Stimulated activated CD4-positive, alpha-beta T cell treated with anti-CD3 and anti-CD28 coated beads, Interleukin-15, amount 100 ng/mL, for 24 hours (primary cell): ENCODE measurements at regions not wholly inside any gene's neighbourhood (a gene's known extent, or its start where the extent isn't known, plus 50 kb on each side); places are given as distances from the start of the nearest gene placed in this dataset.

Experiments used
- DNase-seq: peaks from one replicate; pipeline ENCODE4 v3.0.0-alpha.2; 2020

DNA sequence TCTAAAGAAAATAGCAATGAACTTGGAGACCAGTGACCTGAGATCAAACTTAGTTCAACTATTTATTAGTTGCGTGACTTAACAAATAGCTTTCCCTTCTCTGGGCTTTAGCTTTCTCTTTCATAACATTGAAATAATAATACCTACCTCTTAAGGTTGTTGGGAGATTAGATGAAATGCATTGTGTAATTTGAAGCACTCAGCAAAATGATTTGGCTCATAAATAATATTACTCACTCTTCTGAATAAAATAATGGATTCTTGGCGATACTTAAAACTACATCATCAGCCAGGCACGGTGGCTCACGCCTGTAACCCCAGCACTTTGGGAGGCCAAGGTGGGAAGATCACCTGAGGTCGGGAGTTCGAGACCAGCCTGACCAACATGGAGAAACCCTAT is 556.2 kb upstream of the JARID2 start:
- DNase-seq = no peak

DNA sequence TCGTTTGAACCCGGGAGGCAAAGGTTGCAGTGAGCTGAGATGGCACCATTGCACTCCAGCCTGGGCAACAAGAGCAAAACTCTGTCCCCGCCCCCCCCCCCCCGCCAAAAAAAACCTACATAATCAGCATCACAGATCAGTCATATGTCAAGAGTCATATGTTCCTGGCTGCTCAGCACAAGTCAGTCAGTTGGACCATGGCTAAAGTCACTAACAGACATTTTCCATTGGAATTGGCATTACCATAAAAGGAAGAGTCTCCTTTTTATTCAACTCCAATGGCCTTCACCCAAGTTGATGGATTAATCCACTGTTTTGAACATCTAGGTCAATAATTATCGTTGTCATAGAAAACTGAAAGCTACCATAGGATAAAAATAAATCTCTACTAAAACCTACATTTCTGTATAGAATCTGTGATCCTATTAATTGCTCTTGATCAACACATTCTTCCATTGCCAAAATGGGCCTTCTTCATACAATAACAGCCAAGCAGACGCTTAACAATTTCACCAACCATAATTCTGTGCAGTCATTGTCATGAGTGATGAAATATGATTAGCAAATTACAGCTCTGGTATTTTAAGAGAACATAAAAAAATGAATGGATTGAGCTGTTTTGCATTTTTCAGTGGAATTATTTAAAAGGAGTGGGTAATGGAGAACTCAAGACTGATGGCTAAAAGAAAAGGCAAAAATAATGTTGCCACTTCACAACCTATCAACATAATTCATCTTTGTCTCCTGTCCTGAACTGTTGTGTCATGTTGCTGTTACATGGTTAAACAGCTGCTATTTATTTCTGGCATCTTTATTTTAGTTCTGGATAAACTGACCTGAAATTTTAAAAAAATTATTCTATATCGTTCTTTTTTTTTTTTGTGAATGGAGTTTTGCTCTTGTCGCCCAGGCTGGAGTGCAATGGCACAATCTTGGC is 555.5 kb upstream of the JARID2 start:
- DNase-seq = no peak

DNA sequence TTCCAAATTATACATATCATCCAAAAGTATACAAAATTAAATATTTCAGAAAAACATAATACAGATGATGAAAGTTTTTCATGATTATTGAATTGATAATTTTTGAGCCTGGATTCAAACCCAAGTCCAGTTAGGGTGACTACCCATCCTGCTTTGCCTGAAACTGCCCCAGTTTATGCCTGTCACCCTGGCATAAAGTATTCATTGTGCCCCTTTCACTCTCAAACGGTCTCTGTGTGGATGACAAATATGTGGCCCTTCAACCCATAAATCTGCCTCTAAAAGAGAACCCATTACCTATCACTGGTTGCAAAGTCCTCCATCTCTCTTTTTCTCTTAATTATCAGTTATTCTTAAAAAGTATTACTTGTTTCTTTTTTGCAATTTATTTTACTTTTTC is 553.7 kb upstream of the JARID2 start:
- no peak for DNase-seq

DNA sequence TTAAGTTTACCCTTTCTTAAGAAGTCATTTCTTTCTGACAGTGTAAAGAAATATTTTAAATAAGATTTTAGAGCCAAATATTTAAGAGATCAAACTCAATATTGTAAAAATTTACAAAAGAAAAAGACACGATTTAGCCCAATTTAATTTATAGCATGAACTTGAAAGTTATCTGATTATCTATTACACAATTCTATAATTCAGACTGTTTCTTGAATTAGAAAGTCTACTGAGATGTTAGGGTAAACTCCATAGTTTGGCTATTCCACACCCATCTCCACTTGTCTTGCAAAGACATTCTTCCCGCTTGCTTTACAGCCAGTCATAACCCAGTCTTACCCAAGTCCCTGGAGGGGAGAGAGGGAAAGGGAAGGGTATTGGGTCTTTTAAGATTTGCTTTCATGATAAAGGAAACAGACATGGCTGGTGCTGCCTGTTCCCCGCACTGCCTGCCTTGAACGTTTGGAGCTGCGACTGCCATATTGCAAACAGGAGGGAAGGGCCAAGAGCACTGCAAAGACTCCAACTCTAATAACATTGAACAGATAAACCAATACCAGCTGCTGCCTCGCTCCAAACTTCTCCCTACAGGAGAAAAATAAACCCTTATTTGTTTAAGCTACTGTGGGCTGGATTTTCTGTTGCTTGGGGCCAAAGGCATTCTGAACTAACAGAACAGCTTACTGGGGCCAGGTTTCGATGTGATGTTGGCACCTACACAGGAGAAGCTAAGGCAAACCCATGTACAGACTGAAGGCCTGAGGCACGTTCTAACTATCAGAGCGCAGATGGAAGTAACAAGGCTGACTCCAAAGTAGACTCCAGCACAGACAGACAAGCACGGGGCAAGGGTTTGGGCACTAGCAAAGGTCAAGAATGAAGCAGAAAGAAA is 552.3 kb upstream of the JARID2 start:
- no peak for DNase-seq

DNA sequence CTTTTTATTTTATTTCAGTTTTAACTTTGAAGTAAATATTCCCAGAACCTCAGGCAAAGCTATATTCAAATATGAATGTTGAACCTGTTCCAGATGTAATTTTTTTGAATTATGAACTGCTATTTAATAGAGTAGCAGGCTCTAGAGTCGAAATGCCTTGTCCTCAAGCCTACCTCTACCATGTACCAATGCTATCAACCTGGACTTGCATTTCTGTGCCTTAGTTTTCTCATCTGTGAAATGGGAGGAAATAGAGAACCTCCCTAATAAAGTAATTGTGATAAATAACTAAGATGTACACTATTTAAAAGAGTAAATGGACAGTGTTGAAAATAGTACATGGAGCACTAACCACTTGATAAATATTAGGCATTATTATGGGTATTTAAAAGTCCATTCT is 551.6 kb upstream of the JARID2 start:
- no peak for DNase-seq

DNA sequence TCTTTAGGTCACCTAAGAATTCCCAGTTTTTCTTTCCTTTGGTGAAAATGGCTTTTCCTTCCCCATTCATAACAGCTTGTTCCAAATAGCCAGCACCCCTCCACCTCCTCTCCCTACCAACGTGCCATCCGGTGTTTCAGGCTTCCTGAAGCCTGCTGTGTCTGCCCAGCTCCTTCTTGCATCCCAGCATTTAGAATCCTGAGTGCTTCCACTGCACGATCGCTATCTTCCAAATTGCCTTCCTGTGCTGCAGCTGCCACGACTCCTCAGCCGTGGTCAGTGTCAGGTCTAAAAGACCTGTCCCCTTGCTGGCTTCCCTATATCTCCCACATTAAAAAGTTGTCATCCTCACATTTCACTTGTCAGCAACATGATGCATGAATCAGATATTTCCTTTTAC is 550.3 kb upstream of the JARID2 start:
- DNase-seq = no peak

DNA sequence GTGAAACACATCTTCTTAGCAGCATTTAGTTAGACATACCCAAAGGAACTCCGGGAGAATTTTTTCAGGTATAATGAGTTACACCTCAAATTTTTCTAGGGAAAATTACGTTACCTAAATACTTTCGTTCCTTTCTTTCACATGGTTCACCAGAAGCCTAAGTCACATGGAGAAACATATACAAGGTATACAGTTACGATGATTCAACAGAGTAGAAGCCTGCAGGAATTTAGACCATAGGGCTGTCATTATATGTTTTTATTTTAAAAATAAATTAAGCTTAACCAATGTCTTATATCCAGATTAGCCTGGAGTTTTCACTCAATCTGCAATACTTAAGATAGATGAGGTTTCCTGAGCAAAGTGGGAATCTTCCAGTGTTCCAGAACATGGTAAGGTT is 549.5 kb upstream of the JARID2 start:
- DNase-seq = no peak

DNA sequence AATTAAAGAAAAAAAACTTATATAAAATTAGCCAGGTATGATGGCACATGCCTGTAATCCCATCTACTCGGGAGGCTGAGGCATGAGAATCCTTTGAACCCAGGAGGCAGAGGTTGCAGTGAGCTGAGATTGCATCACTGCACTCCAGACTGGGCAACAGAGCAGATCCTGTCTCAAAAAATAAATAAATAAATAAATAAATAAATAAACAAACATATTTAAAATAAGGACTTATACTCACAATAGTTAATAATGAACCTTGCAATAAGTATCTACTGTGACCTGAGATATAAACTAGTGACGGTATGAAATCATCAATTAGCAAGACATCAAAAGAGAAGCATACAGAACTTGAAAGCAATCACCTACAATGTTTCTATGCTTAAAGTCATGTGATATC is 548.4 kb upstream of the JARID2 start:
- DNase-seq = no peak

DNA sequence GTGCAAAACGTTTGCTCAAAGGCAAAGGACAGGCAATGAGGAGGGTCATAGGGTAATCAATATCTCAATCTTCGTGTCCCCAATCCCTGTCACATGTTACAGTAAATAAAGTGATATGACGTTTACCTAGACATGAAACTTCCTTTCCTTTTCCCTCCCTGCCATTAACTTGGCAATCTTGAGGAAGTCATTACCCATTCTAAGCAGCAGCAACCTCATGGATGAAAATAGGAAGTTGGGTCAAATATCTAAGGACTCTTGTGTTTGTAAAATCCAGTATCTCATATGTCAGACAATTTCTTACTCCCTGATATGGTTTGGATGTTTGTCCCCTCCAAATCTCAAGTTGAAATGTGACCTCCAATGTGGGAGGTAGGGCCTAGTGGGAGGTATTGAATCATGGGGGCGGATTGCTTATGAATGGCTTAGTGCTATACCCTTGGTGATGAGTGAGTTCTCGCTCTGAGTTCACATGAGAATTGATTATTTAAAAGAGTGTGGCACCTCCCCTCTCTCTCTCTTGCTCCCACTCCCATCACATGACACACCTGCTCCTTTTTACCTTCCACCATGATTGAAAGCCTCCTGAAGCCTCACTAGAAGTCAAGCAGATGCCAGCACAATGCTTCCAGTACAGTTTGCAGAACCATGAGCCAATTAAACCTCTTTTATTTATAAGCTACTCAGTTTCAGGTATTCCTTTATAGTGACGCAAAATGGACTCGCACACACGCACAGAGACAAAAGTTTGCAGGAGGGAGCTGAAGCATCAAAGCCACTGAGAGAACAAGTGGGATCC is 545.9 kb upstream of the JARID2 start:
- no peak for DNase-seq

DNA sequence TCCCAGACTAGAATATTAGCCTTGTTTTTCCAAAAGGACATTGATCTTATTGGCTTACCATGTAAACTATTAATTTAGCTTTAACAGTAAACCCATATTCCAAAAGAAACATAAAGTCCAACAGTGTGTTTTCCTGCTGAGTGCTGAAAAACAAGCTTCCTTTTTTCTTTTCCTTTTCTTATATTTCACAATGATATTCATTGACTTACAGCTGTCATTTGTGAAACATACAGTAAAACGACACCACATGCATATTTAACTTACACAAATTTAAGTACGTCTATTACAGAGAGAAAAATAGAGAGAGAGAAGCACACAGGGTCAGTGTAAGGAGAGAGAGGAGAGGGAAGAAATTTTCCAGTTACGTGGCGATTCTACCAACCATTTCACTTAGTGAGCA is 543.9 kb upstream of the JARID2 start:
- no peak for DNase-seq

DNA sequence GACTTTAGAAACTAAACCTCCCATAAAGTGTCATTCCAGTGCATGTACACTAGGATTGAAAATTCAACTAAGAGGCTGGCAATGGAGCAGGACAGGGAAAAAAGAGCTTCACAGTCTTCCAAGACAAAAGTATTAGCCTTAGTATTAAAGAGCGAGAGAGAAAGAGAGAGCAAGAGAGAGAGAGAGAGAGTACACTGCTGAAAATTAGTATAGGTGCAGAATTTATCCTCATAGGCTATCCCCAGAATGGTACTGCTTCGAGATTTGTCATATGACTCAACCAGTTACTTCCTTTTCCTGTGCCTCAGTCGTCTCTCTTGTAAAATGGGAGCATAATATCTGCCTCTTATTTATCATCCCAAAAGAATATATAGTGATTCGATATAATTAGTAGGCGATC is 543.2 kb upstream of the JARID2 start:
- DNase-seq = no peak

DNA sequence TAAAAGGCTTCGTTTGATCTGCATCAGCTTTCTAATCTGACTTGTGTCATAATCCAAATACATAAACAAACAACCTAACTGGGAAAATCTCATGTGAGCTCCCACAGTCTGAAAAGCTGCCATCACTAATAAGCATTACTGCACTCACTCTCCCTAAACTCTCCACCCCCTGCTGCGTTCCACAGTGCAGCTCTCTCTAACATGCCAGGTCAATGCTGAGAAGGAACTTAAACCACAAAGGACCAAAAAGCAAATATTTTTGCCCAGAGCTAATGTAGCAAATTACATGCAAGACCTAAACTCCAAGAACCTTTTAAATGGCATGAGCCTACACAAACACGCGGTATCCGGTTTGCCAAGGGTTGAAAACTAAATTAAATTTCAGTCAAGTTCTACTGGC is 542.3 kb upstream of the JARID2 start:
- no peak for DNase-seq

DNA sequence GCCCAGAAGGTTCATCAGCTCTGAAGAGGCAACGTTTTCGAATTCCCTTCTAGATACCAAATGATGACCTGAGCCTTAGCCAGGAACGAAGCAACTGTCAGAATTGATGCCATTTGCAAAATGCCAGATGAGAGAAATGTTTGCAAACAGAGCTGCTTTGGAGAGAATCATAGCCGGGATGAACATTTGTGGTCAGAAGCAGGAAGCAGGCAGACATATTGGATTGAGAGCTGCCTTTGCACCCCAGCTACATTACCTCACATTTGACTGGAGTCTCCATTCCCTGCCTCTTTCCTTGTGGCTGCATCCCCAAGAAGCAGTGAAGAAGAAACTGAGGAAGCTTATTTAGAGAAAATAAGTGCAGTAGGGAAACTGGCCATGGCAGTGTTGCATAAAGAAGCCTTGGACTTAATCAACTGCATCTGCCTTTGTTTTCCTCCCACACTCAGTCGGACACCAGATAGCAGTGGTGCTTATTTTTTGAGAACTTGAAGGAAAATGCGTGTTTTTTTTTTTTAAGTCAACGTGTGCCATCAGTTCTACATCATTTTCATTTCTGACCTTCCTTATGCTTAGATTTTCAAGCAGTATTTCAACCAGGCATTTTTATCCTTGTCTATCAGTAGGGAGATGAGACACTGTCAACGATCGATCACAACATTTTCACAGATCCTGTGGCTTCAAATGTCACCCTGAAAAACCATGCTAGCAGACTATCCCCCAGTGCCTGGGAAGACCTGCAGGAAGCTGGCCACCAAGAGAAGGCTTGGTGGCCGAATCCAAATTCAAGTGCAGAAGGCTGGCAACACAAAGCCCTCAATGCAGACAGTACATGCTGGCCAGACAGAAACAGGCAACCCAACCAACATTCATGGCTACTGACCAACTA is 541.2 kb upstream of the JARID2 start:
- no peak for DNase-seq

DNA sequence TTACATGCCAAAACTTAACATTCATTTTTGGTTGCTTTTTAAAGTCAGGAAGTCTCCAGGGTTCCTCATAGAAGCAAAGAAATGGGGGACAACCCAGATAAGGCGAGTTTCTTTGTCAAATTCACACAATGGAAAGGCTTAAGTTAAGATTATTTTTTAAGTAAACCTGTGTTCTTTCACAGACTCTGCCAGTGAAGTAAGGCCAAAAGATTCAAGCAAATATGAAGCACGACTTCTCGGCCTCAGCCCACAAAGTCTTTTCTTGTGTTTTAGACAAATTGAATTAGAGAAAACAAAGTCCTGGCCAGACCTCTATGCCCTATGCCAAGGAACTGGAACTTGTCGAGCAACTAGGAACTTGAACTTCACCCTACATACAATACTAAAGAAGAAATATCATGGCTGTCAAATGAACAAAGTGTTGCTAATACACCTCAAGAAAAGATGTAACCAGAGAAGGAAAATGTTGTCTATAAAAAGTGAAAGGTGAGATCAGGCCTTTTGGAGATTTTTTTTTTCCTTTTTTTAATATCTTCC is 540.0 kb upstream of the JARID2 start:
- DNase-seq = no peak

DNA sequence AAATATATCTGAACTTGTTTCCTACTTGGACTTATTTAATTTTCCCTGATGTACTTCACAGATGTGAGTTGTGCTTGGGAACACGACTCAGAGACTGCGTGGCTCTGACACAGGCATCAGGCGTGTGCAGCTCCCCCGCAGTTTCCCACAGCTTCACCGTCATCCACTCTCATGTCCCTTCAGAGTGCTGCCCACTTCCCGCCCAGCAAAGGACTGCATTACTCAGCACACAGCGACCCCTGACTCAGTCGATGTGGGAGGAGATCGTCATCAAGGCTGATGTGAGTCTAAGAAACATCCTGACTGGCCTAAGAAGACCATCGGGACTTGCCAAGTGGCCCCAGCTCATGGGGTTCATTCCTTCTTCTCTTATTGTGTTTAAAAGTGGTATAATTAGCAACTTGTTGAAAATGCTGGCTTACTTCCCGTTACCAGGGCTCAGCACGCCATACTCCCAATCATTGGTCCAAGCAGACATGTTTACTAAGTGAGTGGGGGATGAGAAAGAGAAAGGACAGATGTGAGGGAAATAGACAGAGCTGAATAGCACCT is 539.4 kb upstream of the JARID2 start:
- peak; percentile 89 for DNase-seq

DNA sequence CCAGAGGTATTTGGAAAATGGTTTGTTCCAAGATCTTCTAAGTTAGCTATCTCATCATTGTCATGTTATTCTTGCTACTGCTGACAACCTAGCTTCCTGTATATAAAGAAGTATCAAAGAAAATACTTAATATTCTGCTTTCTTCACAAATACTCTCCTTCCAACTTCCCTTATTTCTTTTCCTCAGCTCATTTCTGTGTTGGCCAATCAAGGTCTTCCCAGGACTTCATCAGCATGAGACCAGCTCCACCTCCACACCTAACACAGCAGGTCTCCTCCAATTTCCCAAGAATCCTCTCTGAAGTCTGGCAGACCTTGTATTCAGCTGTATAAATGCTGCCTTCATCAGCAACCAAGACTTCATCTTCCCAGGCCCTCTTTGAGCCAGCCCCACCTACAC is 538.6 kb upstream of the JARID2 start:
- no peak for DNase-seq

DNA sequence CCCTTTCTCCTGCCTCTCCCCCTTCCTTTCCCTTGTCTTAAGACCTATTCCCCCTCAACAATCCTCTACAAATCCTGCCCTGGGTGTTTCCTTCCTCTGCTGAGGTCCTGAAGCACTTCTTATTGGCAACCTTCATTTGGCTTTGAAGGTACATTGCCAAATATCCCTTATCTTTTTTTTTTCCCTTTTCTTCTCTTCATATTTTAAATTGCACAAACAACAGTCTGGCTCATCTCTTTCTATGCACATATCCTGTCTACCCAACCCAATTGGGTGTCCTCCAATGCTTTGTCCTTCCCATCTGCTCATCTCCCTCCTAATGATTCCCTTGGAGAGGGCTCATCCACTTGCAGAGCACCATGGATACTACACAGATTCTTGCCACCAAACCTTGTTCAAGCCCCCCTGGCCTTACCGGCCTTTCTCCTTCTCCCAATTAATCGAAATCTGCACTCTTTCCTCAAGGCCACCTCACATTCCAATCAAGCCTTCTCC is 537.9 kb upstream of the JARID2 start:
- no peak for DNase-seq

DNA sequence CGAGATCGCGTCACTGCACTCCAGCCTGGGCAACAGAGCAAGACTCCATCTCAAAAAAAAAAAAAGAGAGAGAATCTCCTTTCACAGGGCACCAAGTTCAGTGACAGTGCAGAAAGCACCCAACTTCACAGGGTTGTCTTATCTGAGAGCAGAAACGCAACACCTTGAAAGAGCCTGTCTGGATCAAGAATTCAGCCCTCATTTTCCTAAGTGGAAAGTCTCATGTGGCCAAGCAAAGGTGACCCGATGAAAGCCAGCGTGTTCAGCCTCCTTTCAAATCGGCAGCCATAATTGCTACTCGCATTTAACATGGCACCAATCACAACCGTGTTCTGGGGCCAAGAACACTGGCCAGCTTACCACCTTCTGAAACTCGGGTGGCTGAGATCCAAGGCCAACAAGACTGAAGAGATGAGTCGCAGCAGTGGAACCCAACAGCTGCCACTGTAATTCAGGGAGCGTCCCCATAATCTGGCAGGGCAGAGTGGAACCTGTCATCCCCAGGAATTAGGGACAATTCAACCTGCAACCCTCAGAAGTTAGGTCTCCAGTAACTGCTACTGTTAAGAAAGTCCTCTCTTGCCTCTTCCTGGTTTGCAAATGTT is 536.7 kb upstream of the JARID2 start:
- no peak for DNase-seq

DNA sequence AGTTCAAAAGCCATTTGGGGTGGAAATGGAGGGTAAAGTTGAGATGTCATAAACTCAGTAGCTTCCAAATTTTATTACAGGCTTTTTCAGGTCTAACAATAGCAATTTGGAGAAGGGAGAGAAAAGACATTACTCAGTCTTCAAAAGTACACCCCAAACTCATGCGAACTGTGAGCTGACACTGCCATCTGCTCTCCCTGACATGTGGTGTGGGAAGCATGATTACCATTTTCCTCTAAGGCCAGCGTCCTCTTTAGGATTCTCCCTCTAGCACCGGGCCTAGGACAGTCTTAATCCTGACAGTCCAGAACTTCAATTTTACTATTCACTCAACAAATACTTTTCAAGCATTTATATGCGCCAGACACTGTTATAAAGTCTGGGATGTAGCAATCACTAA is 536.0 kb upstream of the JARID2 start:
- no peak for DNase-seq

DNA sequence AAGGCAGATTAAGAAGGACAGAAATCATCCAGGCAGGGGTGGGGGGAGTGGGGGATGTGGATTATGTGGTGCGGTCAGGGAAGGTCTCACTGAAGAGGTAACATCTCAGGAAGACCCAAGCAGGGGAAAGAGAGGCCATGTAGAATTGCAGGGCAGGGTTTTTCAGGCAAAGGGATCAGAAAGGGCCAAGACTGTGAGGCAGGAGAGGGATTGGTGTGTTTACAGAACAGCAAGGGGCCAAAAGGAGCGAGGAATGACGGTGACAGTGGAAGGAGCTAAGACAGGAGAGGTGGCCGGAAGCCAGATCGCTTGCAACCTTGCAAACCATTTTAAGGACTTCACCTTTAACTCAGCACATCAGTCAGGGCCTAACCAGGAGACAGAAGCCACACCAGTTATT is 535.4 kb upstream of the JARID2 start:
- no peak for DNase-seq
